DOHH2 (cell line): ENCODE measurements at regions not wholly inside any gene's neighbourhood (a gene's known extent, or its start where the extent isn't known, plus 50 kb on each side); places are given as distances from the start of the nearest gene placed in this dataset.
A peak's percentile ranks its signal among the peaks of the same experiment; 100 is the strongest.

Source experiments
- H3F3A ChIP-seq: fragments of 200-600 bp; sonication (generic), shearing (Covaris generic); 2 replicates; pipeline ENCODE4 v1.6.0; 2016; ENCODE audit warnings: antibody characterized with exemption, mild to moderate bottlenecking; ENCODE audit not compliant: control insufficient read depth, insufficient read depth
- H3K27ac ChIP-seq: fragments of 200-600 bp; sonication (generic); 2 replicates; pipeline ENCODE4 v1.5.1; 2014; ENCODE audit warnings: low read depth, mild to moderate bottlenecking, low read length, moderate library complexity
- H3K27me3 ChIP-seq: fragments of 200-600 bp; sonication (generic); 2 replicates; pipeline ENCODE4 v1.6.1; 2014; ENCODE audit warnings: mild to moderate bottlenecking, low read length, mixed read lengths; ENCODE audit not compliant: control insufficient read depth
- H3K36me3 ChIP-seq: fragments of 200-600 bp; sonication (generic); 2 replicates; pipeline ENCODE4 v1.6.1; 2014; ENCODE audit warnings: mild to moderate bottlenecking, low read length, moderate library complexity, mixed read lengths; ENCODE audit not compliant: control insufficient read depth
- H3K4me1 ChIP-seq: fragments of 200-600 bp; sonication (generic); 2 replicates; pipeline ENCODE4 v1.6.1; 2014; ENCODE audit warnings: mild to moderate bottlenecking, low read length, mixed read lengths; ENCODE audit not compliant: control insufficient read depth
- H3K4me2 ChIP-seq: fragments of 200-600 bp; sonication (generic); 2 replicates; pipeline ENCODE4 v1.6.0; 2014; ENCODE audit warnings: mild to moderate bottlenecking, low read length, moderate library complexity
- H3K4me3 ChIP-seq: fragments of 200-600 bp; sonication (generic); 2 replicates; pipeline ENCODE4 v1.5.1; 2014; ENCODE audit warnings: mild to moderate bottlenecking, low read length, mixed read lengths
- H3K79me2 ChIP-seq: fragments of 200-600 bp; sonication (generic); 2 replicates; pipeline ENCODE4 v1.6.1; 2014; ENCODE audit warnings: mild to moderate bottlenecking, low read length, mixed read lengths; ENCODE audit not compliant: control insufficient read depth
- H3K9me2 ChIP-seq: fragments of 200-600 bp; sonication (generic); replicated peaks from 2 replicates; pipeline ENCODE4 v1.6.1; 2014; ENCODE audit warnings: mild to moderate bottlenecking, low read length, mixed read lengths; ENCODE audit not compliant: control insufficient read depth
- H3K9me3 ChIP-seq: fragments of 200-600 bp; sonication (generic); 2 replicates; pipeline ENCODE4 v1.6.1; 2014; ENCODE audit warnings: antibody characterized with exemption, low read length, mixed read lengths; ENCODE audit not compliant: control insufficient read depth, insufficient read depth
- H4K20me1 ChIP-seq: fragments of 200-600 bp; sonication (generic); 2 replicates; pipeline ENCODE4 v1.6.0; 2014; ENCODE audit warnings: low read depth, mild to moderate bottlenecking, antibody characterized with exemption, low read length, moderate library complexity; ENCODE audit not compliant: control insufficient read depth, insufficient read depth
- CTCF ChIP-seq: fragments of 200-600 bp; sonication (generic); IDR thresholded peaks from one replicate; pipeline ENCODE4 v1.5.1; 2014; ENCODE audit warnings: antibody characterized with exemption, mild to moderate bottlenecking, low read depth, low read length; ENCODE audit not compliant: poor library complexity, severe bottlenecking
- EZH2phosphoT487 ChIP-seq: fragments of 200-600 bp; sonication (generic); IDR thresholded peaks from 2 replicates; pipeline ENCODE4 v1.6.1; 2017; ENCODE audit warnings: borderline replicate concordance, mild to moderate bottlenecking, antibody characterized with exemption, low read length, moderate library complexity, mixed read lengths

GRCh38 chr1:199243423-199244061 is 604.7 kb downstream of the PTPRC start:
- Histone ChIP-seq H3K4me2 (peak overlapping the region; percentile 33), H3K36me3 (peaks cover 13% of the 10 kb centered on the region), H3K9me2 (no peaks in the 10 kb centered on the region), H3K4me1 (peaks cover 23% of the 10 kb centered on the region), H3F3A (no peaks in the 10 kb centered on the region), H3K27ac (no peak overlapping the region), H3K79me2 (no peaks in the 10 kb centered on the region), H3K27me3 (no peaks in the 10 kb centered on the region), H4K20me1 (no peaks in the 10 kb centered on the region), H3K4me3 (no peak overlapping the region), H3K9me3 (peaks cover 14% of the 10 kb centered on the region)
- TF ChIP-seq CTCF (peak; percentile 92), EZH2phosphoT487 (no peak)

- peaks cover 23% of the 10 kb centered on the region for H3K4me1 ChIP-seq
- TF ChIP-seq CTCF (no peak), EZH2phosphoT487 (no peak)
- H3F3A ChIP-seq = no peaks in the 10 kb centered on the region
- no peaks in the 10 kb centered on the region for H3K79me2 ChIP-seq
- no peak overlapping the region for H3K27ac ChIP-seq
- no peaks in the 10 kb centered on the region for H4K20me1 ChIP-seq
- peaks cover 13% of the 10 kb centered on the region for H3K36me3 ChIP-seq
- H3K27me3 ChIP-seq = no peaks in the 10 kb centered on the region
- H3K9me2 ChIP-seq = no peaks in the 10 kb centered on the region
- no peak overlapping the region for H3K4me2 ChIP-seq
- no peak overlapping the region for H3K4me3 ChIP-seq
- peaks cover 14% of the 10 kb centered on the region for H3K9me3 ChIP-seq
Measured at GRCh38 chr1:199245946-199246345, 607.1 kb downstream of the PTPRC start.

- no peaks in the 10 kb centered on the region for H3K79me2 ChIP-seq
- no peaks in the 10 kb centered on the region for H4K20me1 ChIP-seq
- H3K4me1 ChIP-seq = peaks cover 22% of the 10 kb centered on the region
- H3K27ac ChIP-seq = no peak overlapping the region
- H3K36me3 ChIP-seq = peaks cover 12% of the 10 kb centered on the region
- H3K9me3 ChIP-seq = peaks cover 12% of the 10 kb centered on the region
- no peaks in the 10 kb centered on the region for H3K27me3 ChIP-seq
- H3K4me2 ChIP-seq = no peak overlapping the region
- TF ChIP-seq CTCF (no peak), EZH2phosphoT487 (no peak)
- no peak overlapping the region for H3K4me3 ChIP-seq
- H3F3A ChIP-seq = 0 out of 2 replicates have a peak, but pooled peaks cover 4% of the 10 kb centered on the region
- H3K9me2 ChIP-seq = no peaks in the 10 kb centered on the region
Measured at GRCh38 chr1:199246716-199247115, 607.9 kb downstream of the PTPRC start.
